ENCODE measurements at regions not wholly inside any gene's neighbourhood (a gene's known extent, or its start where the extent isn't known, plus 50 kb on each side); places are given as distances from the start of the nearest gene placed in this dataset.

DNA sequence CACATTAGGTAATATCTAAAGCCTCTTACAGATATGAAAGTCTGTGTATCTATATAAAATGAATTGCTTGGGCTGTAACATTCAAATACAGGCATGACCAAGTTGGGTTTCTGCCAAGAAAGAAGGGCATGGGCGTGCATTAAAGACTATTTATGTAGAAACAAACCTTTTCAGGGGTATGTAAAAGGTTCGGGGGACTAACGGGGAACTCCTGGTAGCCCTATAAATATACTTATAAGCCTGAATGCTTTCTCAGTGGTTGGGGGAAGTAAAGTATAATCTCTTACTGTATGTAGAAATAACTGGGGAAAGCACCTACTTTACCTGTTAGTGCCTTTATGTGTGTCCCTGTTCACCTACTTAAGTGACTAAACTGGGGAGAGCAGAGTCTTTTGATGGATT lies 154.5 kb upstream of the TBL1XR1 start:
- no peak for TF ChIP-seq JUN (CRISPR knock-in tag; IDR thresholded peaks at IDR 0.05)
- TF ChIP-seq TEAD1 (CRISPR knock-in tag; IDR thresholded peaks at IDR 0.05): no peak
- TF ChIP-seq, protein P1, sequence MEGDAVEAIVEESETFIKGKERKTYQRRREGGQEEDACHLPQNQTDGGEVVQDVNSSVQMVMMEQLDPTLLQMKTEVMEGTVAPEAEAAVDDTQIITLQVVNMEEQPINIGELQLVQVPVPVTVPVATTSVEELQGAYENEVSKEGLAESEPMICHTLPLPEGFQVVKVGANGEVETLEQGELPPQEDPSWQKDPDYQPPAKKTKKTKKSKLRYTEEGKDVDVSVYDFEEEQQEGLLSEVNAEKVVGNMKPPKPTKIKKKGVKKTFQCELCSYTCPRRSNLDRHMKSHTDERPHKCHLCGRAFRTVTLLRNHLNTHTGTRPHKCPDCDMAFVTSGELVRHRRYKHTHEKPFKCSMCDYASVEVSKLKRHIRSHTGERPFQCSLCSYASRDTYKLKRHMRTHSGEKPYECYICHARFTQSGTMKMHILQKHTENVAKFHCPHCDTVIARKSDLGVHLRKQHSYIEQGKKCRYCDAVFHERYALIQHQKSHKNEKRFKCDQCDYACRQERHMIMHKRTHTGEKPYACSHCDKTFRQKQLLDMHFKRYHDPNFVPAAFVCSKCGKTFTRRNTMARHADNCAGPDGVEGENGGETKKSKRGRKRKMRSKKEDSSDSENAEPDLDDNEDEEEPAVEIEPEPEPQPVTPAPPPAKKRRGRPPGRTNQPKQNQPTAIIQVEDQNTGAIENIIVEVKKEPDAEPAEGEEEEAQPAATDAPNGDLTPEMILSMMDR (IDR thresholded peaks at IDR 0.05): no peak
- TF ChIP-seq NR3C1 (CRISPR knock-in tag; conservative IDR thresholded peaks at IDR 0.05; ENCODE audit: low read depth): no peak
- TF ChIP-seq TEAD4 (CRISPR knock-in tag; IDR thresholded peaks at IDR 0.05): no peak
- TF ChIP-seq, protein P2, sequence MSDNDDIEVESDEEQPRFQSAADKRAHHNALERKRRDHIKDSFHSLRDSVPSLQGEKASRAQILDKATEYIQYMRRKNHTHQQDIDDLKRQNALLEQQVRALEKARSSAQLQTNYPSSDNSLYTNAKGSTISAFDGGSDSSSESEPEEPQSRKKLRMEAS (CRISPR knock-in tag; IDR thresholded peaks at IDR 0.05): no peak
- TF ChIP-seq ESRRA (CRISPR knock-in tag; IDR thresholded peaks at IDR 0.05; ENCODE audit: borderline replicate concordance): no peak
- TF ChIP-seq, protein P3, sequence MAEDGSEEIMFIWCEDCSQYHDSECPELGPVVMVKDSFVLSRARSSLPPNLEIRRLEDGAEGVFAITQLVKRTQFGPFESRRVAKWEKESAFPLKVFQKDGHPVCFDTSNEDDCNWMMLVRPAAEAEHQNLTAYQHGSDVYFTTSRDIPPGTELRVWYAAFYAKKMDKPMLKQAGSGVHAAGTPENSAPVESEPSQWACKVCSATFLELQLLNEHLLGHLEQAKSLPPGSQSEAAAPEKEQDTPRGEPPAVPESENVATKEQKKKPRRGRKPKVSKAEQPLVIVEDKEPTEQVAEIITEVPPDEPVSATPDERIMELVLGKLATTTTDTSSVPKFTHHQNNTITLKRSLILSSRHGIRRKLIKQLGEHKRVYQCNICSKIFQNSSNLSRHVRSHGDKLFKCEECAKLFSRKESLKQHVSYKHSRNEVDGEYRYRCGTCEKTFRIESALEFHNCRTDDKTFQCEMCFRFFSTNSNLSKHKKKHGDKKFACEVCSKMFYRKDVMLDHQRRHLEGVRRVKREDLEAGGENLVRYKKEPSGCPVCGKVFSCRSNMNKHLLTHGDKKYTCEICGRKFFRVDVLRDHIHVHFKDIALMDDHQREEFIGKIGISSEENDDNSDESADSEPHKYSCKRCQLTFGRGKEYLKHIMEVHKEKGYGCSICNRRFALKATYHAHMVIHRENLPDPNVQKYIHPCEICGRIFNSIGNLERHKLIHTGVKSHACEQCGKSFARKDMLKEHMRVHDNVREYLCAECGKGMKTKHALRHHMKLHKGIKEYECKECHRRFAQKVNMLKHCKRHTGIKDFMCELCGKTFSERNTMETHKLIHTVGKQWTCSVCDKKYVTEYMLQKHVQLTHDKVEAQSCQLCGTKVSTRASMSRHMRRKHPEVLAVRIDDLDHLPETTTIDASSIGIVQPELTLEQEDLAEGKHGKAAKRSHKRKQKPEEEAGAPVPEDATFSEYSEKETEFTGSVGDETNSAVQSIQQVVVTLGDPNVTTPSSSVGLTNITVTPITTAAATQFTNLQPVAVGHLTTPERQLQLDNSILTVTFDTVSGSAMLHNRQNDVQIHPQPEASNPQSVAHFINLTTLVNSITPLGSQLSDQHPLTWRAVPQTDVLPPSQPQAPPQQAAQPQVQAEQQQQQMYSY (CRISPR knock-in tag; IDR thresholded peaks at IDR 0.05): no peak
- no peak for TF ChIP-seq ZNF317 (CRISPR knock-in tag; IDR thresholded peaks at IDR 0.05; ENCODE audit: borderline replicate concordance, low read depth)
